ENCODE measurements at regions not wholly inside any gene's neighbourhood (a gene's known extent, or its start where the extent isn't known, plus 50 kb on each side); places are given as distances from the start of the nearest gene placed in this dataset.

DNA sequence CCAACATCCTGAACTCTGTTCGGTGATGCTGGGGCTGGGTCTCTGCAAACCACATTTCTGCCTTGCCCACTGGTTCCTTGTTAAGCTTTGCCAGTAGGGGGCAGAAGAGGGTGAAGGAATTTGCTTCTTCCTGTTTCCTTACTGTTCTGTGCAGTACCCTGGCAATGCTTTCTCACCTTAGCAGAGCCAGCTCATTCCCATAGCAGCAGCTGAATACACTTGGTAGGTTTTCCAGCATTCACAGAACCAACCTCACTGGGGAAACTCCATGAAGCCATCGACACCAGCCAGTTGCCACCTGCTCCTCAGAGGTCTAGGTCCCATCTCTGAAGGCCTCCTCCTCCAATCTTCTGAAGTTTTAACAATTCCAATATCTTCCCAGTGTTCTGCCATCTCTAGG, 308.4 kb downstream of the PDCD6IP start:
- Histone ChIP-seq H3K4me1 (ENCODE audit: control insufficient read depth in 1 of 2, insufficient read depth in 2 of 2, low read length in 2 of 2) (no peaks in the 10 kb centered on the region), H3K36me3 (ENCODE audit: control insufficient read depth in 1 of 2, insufficient read depth in 2 of 2, low read length in 2 of 2) (no peaks in the 10 kb centered on the region), H3K79me2 (ENCODE audit: control insufficient read depth, insufficient read depth, low read length, poor library complexity) (no peaks in the 10 kb centered on the region), H3K4me3 (ENCODE audit: low read depth, low read length) (no peak overlapping the region), H2AFZ (ENCODE audit: insufficient read depth, low read length, poor library complexity) (no peak overlapping the region), H2BK5ac (ENCODE audit: low read depth, low read length, poor library complexity) (no peak overlapping the region), H3K9me3 (ENCODE audit: insufficient read depth, low read depth, low read length) (peaks cover 2% of the 10 kb centered on the region), H4K91ac (ENCODE audit: low read depth, low read length) (no peak overlapping the region), H4K8ac (ENCODE audit: low read depth, low read length) (no peak overlapping the region), H3K18ac (ENCODE audit: low read length) (no peak overlapping the region), H3K23ac (ENCODE audit: low read length) (no peak overlapping the region), H3K9ac (ENCODE audit: low read length) (no peak overlapping the region), H2BK12ac (ENCODE audit: low read length) (no peak overlapping the region), H3K4me2 (ENCODE audit: low read length) (no peak overlapping the region), H4K12ac (ENCODE audit: low read depth, low read length) (no peak overlapping the region), H2BK120ac (ENCODE audit: insufficient read depth, low read length, poor library complexity) (no peak overlapping the region), H3K79me1 (ENCODE audit: low read length) (no peaks in the 10 kb centered on the region), H3K27me3 (ENCODE audit: insufficient read depth, low read length) (no peaks in the 10 kb centered on the region), H3K27ac (ENCODE audit: low read depth, low read length) (no peak overlapping the region), H3K4ac (ENCODE audit: low read depth, low read length) (no peak overlapping the region), H2AK5ac (ENCODE audit: low read length) (no peak overlapping the region), H3K14ac (ENCODE audit: low read length) (no peak overlapping the region)
- DNase-seq: peak; percentile 27 to 64
- no CpG with 5 or more reads among the region's 2 CpGs for WGBS (ENCODE audit: extremely low coverage, insufficient coverage, insufficient read length)

DNA sequence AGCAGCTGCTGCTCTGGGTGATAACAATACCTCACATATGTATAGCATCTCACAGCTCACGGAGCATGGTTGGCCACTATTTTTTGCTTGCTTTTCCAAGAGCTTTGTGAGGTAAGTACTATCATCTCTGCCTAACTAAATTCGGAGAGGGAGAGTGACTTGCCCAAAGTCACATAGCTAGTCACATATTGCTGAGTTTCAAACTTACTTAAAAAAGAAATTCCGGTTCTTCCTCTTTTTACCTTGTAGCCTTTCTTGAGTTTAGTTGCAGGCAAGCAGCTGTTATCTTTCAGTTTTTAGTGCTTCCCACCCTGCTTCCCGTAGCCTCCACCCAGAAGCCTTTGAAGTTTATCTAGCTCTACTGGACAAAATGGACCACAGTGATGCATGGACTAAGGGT, 309.2 kb downstream of the PDCD6IP start:
- H3K79me1 ChIP-seq (ENCODE audit: low read length): no peaks in the 10 kb centered on the region
- no peak overlapping the region for H3K18ac ChIP-seq (ENCODE audit: low read length)
- H3K79me2 ChIP-seq (ENCODE audit: control insufficient read depth, insufficient read depth, low read length, poor library complexity): no peaks in the 10 kb centered on the region
- WGBS (ENCODE audit: extremely low coverage, insufficient coverage, insufficient read length): no CpG with 5 or more reads among the region's 4 CpGs
- no peak overlapping the region for H4K8ac ChIP-seq (ENCODE audit: low read depth, low read length)
- H3K23ac ChIP-seq (ENCODE audit: low read length): no peak overlapping the region
- H2AFZ ChIP-seq (ENCODE audit: insufficient read depth, low read length, poor library complexity): no peak overlapping the region
- H4K91ac ChIP-seq (ENCODE audit: low read depth, low read length): no peak overlapping the region
- H2BK120ac ChIP-seq (ENCODE audit: insufficient read depth, low read length, poor library complexity): no peak overlapping the region
- no peak overlapping the region for H3K27ac ChIP-seq (ENCODE audit: low read depth, low read length)
- H3K4me3 ChIP-seq (ENCODE audit: low read depth, low read length): no peak overlapping the region
- H3K14ac ChIP-seq (ENCODE audit: low read length): no peak overlapping the region
- no peaks in the 10 kb centered on the region for H3K36me3 ChIP-seq (ENCODE audit: control insufficient read depth in 1 of 2, insufficient read depth in 2 of 2, low read length in 2 of 2)
- H4K12ac ChIP-seq (ENCODE audit: low read depth, low read length): no peak overlapping the region
- no peak overlapping the region for H2BK12ac ChIP-seq (ENCODE audit: low read length)
- no peak for DNase-seq
- H3K4ac ChIP-seq (ENCODE audit: low read depth, low read length): no peak overlapping the region
- H2BK5ac ChIP-seq (ENCODE audit: low read depth, low read length, poor library complexity): no peak overlapping the region
- H2AK5ac ChIP-seq (ENCODE audit: low read length): no peak overlapping the region
- no peak overlapping the region for H3K4me2 ChIP-seq (ENCODE audit: low read length)
- H3K4me1 ChIP-seq (ENCODE audit: control insufficient read depth in 1 of 2, insufficient read depth in 2 of 2, low read length in 2 of 2): no peaks in the 10 kb centered on the region
- no peaks in the 10 kb centered on the region for H3K27me3 ChIP-seq (ENCODE audit: insufficient read depth, low read length)
- peaks cover 2% of the 10 kb centered on the region for H3K9me3 ChIP-seq (ENCODE audit: insufficient read depth, low read depth, low read length)
- H3K9ac ChIP-seq (ENCODE audit: low read length): no peak overlapping the region

DNA sequence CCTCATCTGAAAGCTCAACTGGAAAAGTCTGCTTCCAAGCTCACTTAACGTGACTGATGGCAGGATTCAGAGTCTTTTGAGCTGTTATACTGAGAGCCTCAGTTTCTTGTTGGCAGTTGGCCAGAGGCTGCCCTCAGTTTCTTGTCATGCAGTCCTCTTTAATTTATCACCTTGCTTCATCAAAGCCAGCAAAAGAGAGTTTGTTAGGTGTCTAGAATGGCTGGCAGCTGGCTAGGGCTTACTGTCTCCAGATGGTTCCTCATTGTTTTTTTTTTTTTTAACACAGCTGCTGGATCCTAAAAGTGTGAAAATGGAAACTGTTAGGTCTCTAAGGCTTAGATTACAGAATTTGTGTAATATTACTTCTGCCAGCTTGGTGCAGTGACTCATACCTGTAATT, 310.6 kb downstream of the PDCD6IP start:
- Histone ChIP-seq H3K9ac (ENCODE audit: low read length) (no peak overlapping the region), H3K27ac (ENCODE audit: low read depth, low read length) (no peak overlapping the region), H3K27me3 (ENCODE audit: insufficient read depth, low read length) (no peaks in the 10 kb centered on the region), H4K8ac (ENCODE audit: low read depth, low read length) (no peak overlapping the region), H2BK12ac (ENCODE audit: low read length) (no peak overlapping the region), H3K9me3 (ENCODE audit: insufficient read depth, low read depth, low read length) (peaks cover 2% of the 10 kb centered on the region), H3K4ac (ENCODE audit: low read depth, low read length) (no peak overlapping the region), H3K4me1 (ENCODE audit: control insufficient read depth in 1 of 2, insufficient read depth in 2 of 2, low read length in 2 of 2) (no peaks in the 10 kb centered on the region), H3K23ac (ENCODE audit: low read length) (no peak overlapping the region), H3K18ac (ENCODE audit: low read length) (no peak overlapping the region), H3K14ac (ENCODE audit: low read length) (no peak overlapping the region), H3K36me3 (ENCODE audit: control insufficient read depth in 1 of 2, insufficient read depth in 2 of 2, low read length in 2 of 2) (no peaks in the 10 kb centered on the region), H2BK120ac (ENCODE audit: insufficient read depth, low read length, poor library complexity) (no peak overlapping the region), H3K4me2 (ENCODE audit: low read length) (no peak overlapping the region), H2BK5ac (ENCODE audit: low read depth, low read length, poor library complexity) (no peak overlapping the region), H3K4me3 (ENCODE audit: low read depth, low read length) (no peak overlapping the region), H3K79me2 (ENCODE audit: control insufficient read depth, insufficient read depth, low read length, poor library complexity) (no peaks in the 10 kb centered on the region), H4K12ac (ENCODE audit: low read depth, low read length) (no peak overlapping the region), H3K79me1 (ENCODE audit: low read length) (no peaks in the 10 kb centered on the region), H2AK5ac (ENCODE audit: low read length) (no peak overlapping the region), H4K91ac (ENCODE audit: low read depth, low read length) (no peak overlapping the region), H2AFZ (ENCODE audit: insufficient read depth, low read length, poor library complexity) (no peak overlapping the region)
- WGBS (ENCODE audit: extremely low coverage, insufficient coverage, insufficient read length): no CpG with 5 or more reads among the region's 1 CpG
- DNase-seq: no peak

GRCh38 chr3:34109846-34110245, 311.4 kb downstream of the PDCD6IP start:
- Histone ChIP-seq H2BK120ac (ENCODE audit: insufficient read depth, low read length, poor library complexity) (no peak overlapping the region), H3K4ac (ENCODE audit: low read depth, low read length) (no peak overlapping the region), H4K12ac (ENCODE audit: low read depth, low read length) (no peak overlapping the region), H3K23ac (ENCODE audit: low read length) (no peak overlapping the region), H3K4me1 (ENCODE audit: control insufficient read depth in 1 of 2, insufficient read depth in 2 of 2, low read length in 2 of 2) (no peaks in the 10 kb centered on the region), H2BK5ac (ENCODE audit: low read depth, low read length, poor library complexity) (no peak overlapping the region), H3K4me2 (ENCODE audit: low read length) (no peak overlapping the region), H3K9ac (ENCODE audit: low read length) (no peak overlapping the region), H4K91ac (ENCODE audit: low read depth, low read length) (no peak overlapping the region), H3K18ac (ENCODE audit: low read length) (no peak overlapping the region), H2BK12ac (ENCODE audit: low read length) (no peak overlapping the region), H3K79me2 (ENCODE audit: control insufficient read depth, insufficient read depth, low read length, poor library complexity) (no peaks in the 10 kb centered on the region), H3K36me3 (ENCODE audit: control insufficient read depth in 1 of 2, insufficient read depth in 2 of 2, low read length in 2 of 2) (no peaks in the 10 kb centered on the region), H3K27me3 (ENCODE audit: insufficient read depth, low read length) (no peaks in the 10 kb centered on the region), H4K8ac (ENCODE audit: low read depth, low read length) (no peak overlapping the region), H2AK5ac (ENCODE audit: low read length) (no peak overlapping the region), H3K14ac (ENCODE audit: low read length) (no peak overlapping the region), H3K4me3 (ENCODE audit: low read depth, low read length) (no peak overlapping the region), H3K9me3 (ENCODE audit: insufficient read depth, low read depth, low read length) (peaks cover 2% of the 10 kb centered on the region), H3K27ac (ENCODE audit: low read depth, low read length) (no peak overlapping the region), H3K79me1 (ENCODE audit: low read length) (no peaks in the 10 kb centered on the region), H2AFZ (ENCODE audit: insufficient read depth, low read length, poor library complexity) (no peak overlapping the region)
- DNase-seq: no peak
- WGBS (ENCODE audit: extremely low coverage, insufficient coverage, insufficient read length): no CpG with 5 or more reads among the region's 2 CpGs

Data from trophoblast cell (in vitro differentiated cells and primary cell).